GM12864 (cell line): ENCODE measurements at regions not wholly inside any gene's neighbourhood (a gene's known extent, or its start where the extent isn't known, plus 50 kb on each side); places are given as distances from the start of the nearest gene placed in this dataset.

Experiments
- DNase-seq: peaks from one replicate; pipeline ENCODE4 v3.0.0-alpha.2; 2011; ENCODE audit warnings: low read depth
- H3K4me3 ChIP-seq: 2 replicates; pipeline ENCODE4 v1.5.1; 2011; ENCODE audit warnings: mild to moderate bottlenecking, low read depth, low read length, control low read depth
- CTCF ChIP-seq: IDR thresholded peaks from 2 replicates; pipeline ENCODE4 v1.5.1; 2011; ENCODE audit warnings: low read depth, mild to moderate bottlenecking, moderate library complexity, low read length, control low read depth, inconsistent platforms; ENCODE audit errors: missing control alignments

- no peak overlapping the region for H3K4me3 ChIP-seq
- TF ChIP-seq CTCF = no peak
- DNase-seq = no peak
Measured at GRCh38 chr6:48839206-48839605, 623.8 kb downstream of the MMUT start.

DNA sequence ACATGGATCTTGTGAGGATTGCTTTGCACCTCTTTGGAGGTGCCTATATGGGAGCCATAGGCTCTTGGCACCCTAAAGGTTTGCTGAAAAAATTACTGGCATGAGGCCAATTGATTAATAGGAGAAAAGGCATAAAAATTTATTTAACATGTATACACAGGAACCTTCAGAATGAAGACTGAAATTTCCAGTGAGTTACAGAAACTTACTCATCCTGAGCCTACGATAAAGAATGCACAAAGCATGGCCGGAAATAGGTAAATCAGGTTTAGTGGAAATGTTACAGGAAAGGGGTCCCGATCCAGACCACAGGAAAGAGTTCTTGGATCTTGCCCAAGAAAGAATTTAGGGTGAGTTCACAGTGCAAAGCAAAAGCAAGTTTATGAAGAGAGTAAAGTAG lies 625.3 kb downstream of the MMUT start:
- DNase-seq = no peak
- no peak overlapping the region for H3K4me3 ChIP-seq
- no peak for TF ChIP-seq CTCF

DNA sequence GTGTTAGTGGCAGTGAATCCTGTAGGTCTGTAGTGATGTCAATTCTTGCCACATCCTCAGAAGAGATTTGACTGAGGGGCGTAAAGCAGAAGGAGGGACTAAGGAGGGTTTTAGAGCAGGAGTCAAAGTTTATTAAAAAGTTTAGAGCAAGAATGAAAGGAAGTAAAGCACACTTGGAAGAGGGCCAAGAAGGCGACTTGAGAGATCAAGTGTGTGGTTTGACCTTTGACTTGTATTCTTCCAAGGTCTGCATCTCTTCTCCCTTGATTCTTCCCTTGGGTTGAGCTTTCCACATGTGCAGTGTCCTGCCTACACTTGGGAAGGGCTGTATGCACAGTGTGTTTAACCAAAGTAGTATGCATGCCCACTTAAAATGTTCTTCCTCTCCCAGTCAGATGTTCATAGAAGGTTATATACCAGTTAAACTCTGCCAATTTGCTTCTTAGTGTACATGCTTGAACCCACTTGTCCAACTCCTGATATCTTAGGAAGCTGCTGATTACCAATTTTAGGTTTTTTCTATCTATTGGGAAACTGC lies 627.6 kb downstream of the MMUT start:
- no peak for DNase-seq
- H3K4me3 ChIP-seq = no peak overlapping the region
- no peak for TF ChIP-seq CTCF

- no peak for DNase-seq
- no peak for TF ChIP-seq CTCF
- no peak overlapping the region for H3K4me3 ChIP-seq
Measured at GRCh38 chr6:48834706-48835105, 628.3 kb downstream of the MMUT start.

DNA sequence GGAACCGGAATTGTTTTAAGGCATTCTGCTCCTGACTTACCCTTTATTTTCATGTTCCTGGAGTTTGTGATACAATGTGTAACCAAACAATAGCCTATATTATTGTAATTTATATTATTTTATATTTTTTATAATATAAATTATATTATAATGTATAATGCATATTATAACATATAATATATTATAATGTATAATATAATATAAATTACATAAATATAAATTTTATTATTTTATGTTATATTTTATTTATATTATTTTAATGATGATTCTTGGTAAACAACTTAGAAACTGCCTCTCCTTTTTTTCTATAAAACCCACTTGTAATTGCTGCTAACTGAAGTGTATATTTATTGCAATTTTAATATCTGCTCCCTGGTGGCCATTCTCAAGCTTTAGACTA lies 629.1 kb downstream of the MMUT start:
- no peak overlapping the region for H3K4me3 ChIP-seq
- no peak for TF ChIP-seq CTCF
- DNase-seq = no peak

DNA sequence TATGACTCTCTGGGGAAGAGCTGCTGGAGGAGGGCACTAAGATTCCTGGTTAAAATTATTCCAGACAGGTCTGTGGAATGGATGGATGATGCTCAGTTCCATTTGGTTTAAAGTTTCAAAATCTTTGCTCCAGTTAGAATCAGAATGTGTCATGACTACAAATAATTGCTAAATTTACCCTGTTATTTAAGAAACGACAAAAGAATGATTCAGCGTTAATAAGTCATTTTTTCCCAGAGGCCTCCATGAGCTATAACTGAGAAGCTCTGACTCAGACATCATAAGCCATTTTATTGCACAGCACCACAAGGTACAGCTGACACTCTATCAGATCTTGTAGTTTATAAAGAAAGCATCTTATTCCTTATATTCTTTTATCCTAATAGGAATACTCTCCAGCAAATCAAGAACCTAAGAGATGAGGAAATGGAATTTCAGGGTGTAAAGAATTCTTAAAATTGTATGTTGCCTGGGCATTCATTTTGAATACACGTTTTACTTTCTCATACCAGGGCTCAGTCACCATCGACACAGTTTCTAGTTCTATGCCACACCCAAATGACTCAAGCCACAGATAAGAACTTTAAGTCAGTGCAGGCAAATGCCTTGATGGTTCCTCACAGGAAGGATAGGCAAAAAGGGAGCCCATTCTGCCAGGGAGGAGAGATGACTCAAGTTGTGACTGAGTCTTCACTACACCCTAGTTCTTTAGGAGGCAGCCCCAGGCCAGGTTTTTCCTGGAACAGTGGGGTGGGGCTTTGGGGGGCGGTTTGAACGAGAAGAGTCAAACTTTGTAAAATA lies 636.0 kb downstream of the MMUT start:
- DNase-seq = no peak
- no peak for TF ChIP-seq CTCF
- H3K4me3 ChIP-seq = no peak overlapping the region

GRCh38 chr6:48826152-48826515 lies 636.9 kb downstream of the MMUT start:
- TF ChIP-seq CTCF = no peak
- H3K4me3 ChIP-seq = no peak overlapping the region
- no peak for DNase-seq
